ENCODE measurements at regions not wholly inside any gene's neighbourhood (a gene's known extent, or its start where the extent isn't known, plus 50 kb on each side); places are given as distances from the start of the nearest gene placed in this dataset.
"Not testable (repeated sequence)": the region's sequence is repeated elsewhere in the genome, so short reads cannot be mapped to it uniquely, and the experiment has no call there.

DNA sequence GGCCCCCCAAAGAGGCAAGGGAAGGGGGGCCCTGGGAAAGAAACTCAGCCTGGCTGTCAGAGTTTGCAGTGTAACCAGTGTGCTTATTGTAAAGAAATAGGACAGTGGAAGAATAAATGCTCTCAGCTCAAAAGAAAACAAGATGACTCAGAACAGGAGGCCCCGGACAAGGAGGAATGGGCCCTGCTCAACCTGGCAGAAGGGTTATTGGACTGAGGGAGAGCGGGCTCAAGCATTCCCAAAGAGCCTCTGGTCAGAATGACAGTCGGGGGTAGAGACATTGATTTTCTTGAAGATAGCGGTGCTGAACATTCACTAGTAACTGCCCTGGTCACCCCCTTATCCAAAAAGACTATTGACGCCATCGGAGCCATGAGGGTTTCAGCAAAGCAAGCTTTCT is 100.4 kb upstream of the OSBPL11 start:
- intact Hi-C loops (cut with micrococcal nuclease) = no loop called here
- Histone ChIP-seq H3K27ac (ENCODE audit: low read depth, low read length) (no peak overlapping the region), H3K4me3 (ENCODE audit: low read length) (no peak overlapping the region), H3K27me3 (ENCODE audit: control insufficient read depth in 2 of 2, insufficient read depth in 2 of 2, low read length in 2 of 2) (no peaks in the 10 kb centered on the region), H3K9me3 (ENCODE audit: control insufficient read depth in 2 of 3, low read length in 3 of 3) (no peaks in the 10 kb centered on the region), H3K36me3 (ENCODE audit: control insufficient read depth in 2 of 3, insufficient read depth in 3 of 3, low read length in 3 of 3) (no peaks in the 10 kb centered on the region), H3K4me1 (ENCODE audit: control insufficient read depth in 2 of 2, insufficient read depth in 2 of 2, low read length in 2 of 2) (no peaks in the 10 kb centered on the region)
- Mint-ChIP-seq H3K36me3 (no peaks in the 10 kb centered on the region), H3K4me3 (no peak overlapping the region), H3K4me1 (peaks cover 0 to 7% (median 0%) of the 10 kb centered on the region in 7 donors), H3K27me3 (peaks cover 0 to 11% (median 7%) of the 10 kb centered on the region in 5 donors), H3K9me3 (no peaks in the 10 kb centered on the region), H3K27ac (no peak overlapping the region)
- POLR2A ChIA-PET = no interaction called here
- DNase-seq (no peak), ATAC-seq (no peak)
- CTCF ChIA-PET = no interaction called here

DNA sequence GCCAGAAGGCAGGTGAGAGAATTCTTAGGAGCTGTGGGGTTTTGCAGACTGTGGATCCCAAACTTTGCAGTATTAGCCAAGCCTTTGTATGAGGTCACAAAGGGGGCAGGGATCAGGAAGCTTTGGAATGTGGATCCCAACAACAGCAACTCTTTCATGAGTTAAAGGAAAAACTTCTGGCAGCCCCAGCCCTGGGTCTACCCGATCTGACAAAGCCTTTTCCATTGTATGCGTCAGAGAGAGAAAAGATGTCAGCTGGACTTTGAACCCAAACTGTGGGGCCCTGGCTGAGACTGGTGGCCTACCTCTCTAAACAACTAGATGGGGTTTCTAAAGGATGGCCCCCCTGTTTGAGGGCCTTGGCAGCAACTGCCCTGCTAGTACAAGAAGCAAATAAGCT is 101.8 kb upstream of the OSBPL11 start:
- peaks cover 0 to 11% (median 7%) of the 10 kb centered on the region in 5 donors for H3K27me3 Mint-ChIP-seq
- CTCF ChIA-PET; H3K4me1 Mint-ChIP-seq; H3K4me3 ChIP-seq (ENCODE audit: low read length); H3K36me3 Mint-ChIP-seq; H3K4me1 ChIP-seq (ENCODE audit: control insufficient read depth in 2 of 2, insufficient read depth in 2 of 2, low read length in 2 of 2); POLR2A ChIA-PET; ATAC-seq; H3K36me3 ChIP-seq (ENCODE audit: control insufficient read depth in 2 of 3, insufficient read depth in 3 of 3, low read length in 3 of 3); H3K27ac Mint-ChIP-seq; H3K4me3 Mint-ChIP-seq; H3K27me3 ChIP-seq (ENCODE audit: control insufficient read depth in 2 of 2, insufficient read depth in 2 of 2, low read length in 2 of 2); intact Hi-C loops (cut with micrococcal nuclease); H3K9me3 Mint-ChIP-seq; DNase-seq; H3K9me3 ChIP-seq (ENCODE audit: control insufficient read depth in 2 of 3, low read length in 3 of 3); H3K27ac ChIP-seq (ENCODE audit: low read depth, low read length): not testable (repeated sequence)

GRCh38 chr3:125697979-125698640 is 102.8 kb upstream of the OSBPL11 start:
- intact Hi-C loops (cut with micrococcal nuclease); CTCF ChIA-PET; H3K4me1 ChIP-seq (ENCODE audit: control insufficient read depth in 2 of 2, insufficient read depth in 2 of 2, low read length in 2 of 2); H3K27ac ChIP-seq (ENCODE audit: low read depth, low read length); H3K4me1 Mint-ChIP-seq; H3K27ac Mint-ChIP-seq; H3K27me3 ChIP-seq (ENCODE audit: control insufficient read depth in 2 of 2, insufficient read depth in 2 of 2, low read length in 2 of 2); H3K36me3 ChIP-seq (ENCODE audit: control insufficient read depth in 2 of 3, insufficient read depth in 3 of 3, low read length in 3 of 3); H3K4me3 Mint-ChIP-seq; H3K4me3 ChIP-seq (ENCODE audit: low read length); H3K27me3 Mint-ChIP-seq; H3K36me3 Mint-ChIP-seq; H3K9me3 ChIP-seq (ENCODE audit: control insufficient read depth in 2 of 3, low read length in 3 of 3); H3K9me3 Mint-ChIP-seq; POLR2A ChIA-PET; ATAC-seq: not testable (repeated sequence)
- DNase-seq = peak in 1 of 9 donors; percentile 31

- DNase-seq (no peak), ATAC-seq (no peak)
- Histone ChIP-seq H3K27ac (ENCODE audit: low read depth, low read length) (no peak overlapping the region), H3K27me3 (ENCODE audit: control insufficient read depth in 2 of 2, insufficient read depth in 2 of 2, low read length in 2 of 2) (no peaks in the 10 kb centered on the region), H3K9me3 (ENCODE audit: control insufficient read depth in 2 of 3, low read length in 3 of 3) (no peaks in the 10 kb centered on the region), H3K4me1 (ENCODE audit: control insufficient read depth in 2 of 2, insufficient read depth in 2 of 2, low read length in 2 of 2) (no peaks in the 10 kb centered on the region), H3K36me3 (ENCODE audit: control insufficient read depth in 2 of 3, insufficient read depth in 3 of 3, low read length in 3 of 3) (no peaks in the 10 kb centered on the region), H3K4me3 (ENCODE audit: low read length) (no peak overlapping the region)
- Mint-ChIP-seq H3K27ac (no peak overlapping the region), H3K9me3 (peaks cover 0 to 2% (median 0%) of the 10 kb centered on the region in 11 donors), H3K4me1 (peaks cover 0 to 5% (median 0%) of the 10 kb centered on the region in 7 donors), H3K4me3 (no peak overlapping the region), H3K27me3 (peaks cover 0 to 4% (median 0%) of the 10 kb centered on the region in 5 donors), H3K36me3 (no peaks in the 10 kb centered on the region)
- intact Hi-C loops (cut with micrococcal nuclease) = no loop called here
- POLR2A ChIA-PET = no interaction called here
- CTCF ChIA-PET = no interaction called here
Observed at GRCh38 chr3:125715651-125716050, 120.4 kb upstream of the OSBPL11 start.

DNA sequence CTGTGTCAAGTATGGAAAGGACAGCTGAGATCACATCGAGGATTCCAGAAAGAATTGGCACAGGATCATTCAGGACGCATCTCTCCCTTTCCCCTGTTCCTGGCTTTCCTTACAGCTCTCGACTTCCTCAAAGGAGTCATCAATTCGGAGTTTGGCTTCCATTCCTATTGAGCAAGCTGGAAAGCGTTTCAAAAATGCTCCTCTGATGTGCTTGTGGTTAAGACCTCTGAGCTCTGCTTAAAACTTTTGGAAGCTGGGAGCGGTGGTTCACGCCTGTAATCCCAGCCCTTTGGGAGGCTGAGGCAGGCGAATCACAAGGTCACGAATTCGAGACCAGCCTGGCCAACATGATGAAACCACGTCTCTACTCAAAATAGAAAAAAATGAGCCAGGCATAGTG is 136.9 kb upstream of the OSBPL11 start:
- H3K27me3 ChIP-seq (ENCODE audit: control insufficient read depth in 2 of 2, insufficient read depth in 2 of 2, low read length in 2 of 2); H3K27ac ChIP-seq (ENCODE audit: low read depth, low read length); H3K9me3 Mint-ChIP-seq; H3K9me3 ChIP-seq (ENCODE audit: control insufficient read depth in 2 of 3, low read length in 3 of 3); H3K4me1 ChIP-seq (ENCODE audit: control insufficient read depth in 2 of 2, insufficient read depth in 2 of 2, low read length in 2 of 2); ATAC-seq; H3K27ac Mint-ChIP-seq; H3K4me3 ChIP-seq (ENCODE audit: low read length); DNase-seq; H3K4me1 Mint-ChIP-seq; H3K4me3 Mint-ChIP-seq; H3K36me3 ChIP-seq (ENCODE audit: control insufficient read depth in 2 of 3, insufficient read depth in 3 of 3, low read length in 3 of 3); POLR2A ChIA-PET; CTCF ChIA-PET; H3K36me3 Mint-ChIP-seq; intact Hi-C loops (cut with micrococcal nuclease): not testable (repeated sequence)
- H3K27me3 Mint-ChIP-seq = peaks cover 0 to 10% (median 0%) of the 10 kb centered on the region in 5 donors

GRCh38 chr3:125741991-125742718 is 146.9 kb upstream of the OSBPL11 start:
- H3K27ac Mint-ChIP-seq = peak overlapping the region in 1 of 9 donors; percentile 9
- H3K27ac ChIP-seq (ENCODE audit: low read depth, low read length); intact Hi-C loops (cut with micrococcal nuclease); ATAC-seq; CTCF ChIA-PET; H3K36me3 ChIP-seq (ENCODE audit: control insufficient read depth in 2 of 3, insufficient read depth in 3 of 3, low read length in 3 of 3); POLR2A ChIA-PET; H3K4me3 Mint-ChIP-seq; H3K4me1 ChIP-seq (ENCODE audit: control insufficient read depth in 2 of 2, insufficient read depth in 2 of 2, low read length in 2 of 2); DNase-seq; H3K27me3 ChIP-seq (ENCODE audit: control insufficient read depth in 2 of 2, insufficient read depth in 2 of 2, low read length in 2 of 2); H3K4me3 ChIP-seq (ENCODE audit: low read length); H3K27me3 Mint-ChIP-seq; H3K9me3 ChIP-seq (ENCODE audit: control insufficient read depth in 2 of 3, low read length in 3 of 3); H3K36me3 Mint-ChIP-seq; H3K4me1 Mint-ChIP-seq: not testable (repeated sequence)
- peaks cover 0 to 12% (median 3%) of the 10 kb centered on the region in 11 donors for H3K9me3 Mint-ChIP-seq

GRCh38 chr3:125742845-125743244 is 147.5 kb upstream of the OSBPL11 start:
- H3K4me3 Mint-ChIP-seq; CTCF ChIA-PET; H3K9me3 Mint-ChIP-seq; H3K4me1 Mint-ChIP-seq; H3K27me3 Mint-ChIP-seq; H3K36me3 ChIP-seq (ENCODE audit: control insufficient read depth in 2 of 3, insufficient read depth in 3 of 3, low read length in 3 of 3); H3K4me1 ChIP-seq (ENCODE audit: control insufficient read depth in 2 of 2, insufficient read depth in 2 of 2, low read length in 2 of 2); H3K4me3 ChIP-seq (ENCODE audit: low read length); H3K27me3 ChIP-seq (ENCODE audit: control insufficient read depth in 2 of 2, insufficient read depth in 2 of 2, low read length in 2 of 2); POLR2A ChIA-PET; H3K9me3 ChIP-seq (ENCODE audit: control insufficient read depth in 2 of 3, low read length in 3 of 3); H3K27ac ChIP-seq (ENCODE audit: low read depth, low read length); H3K36me3 Mint-ChIP-seq; ATAC-seq; H3K27ac Mint-ChIP-seq; intact Hi-C loops (cut with micrococcal nuclease): not testable (repeated sequence)
- peak in 1 of 9 donors; percentile 2 for DNase-seq

All from naive thymus-derived CD4-positive, alpha-beta T cell (primary cell).